Caco-2 (cell line): ENCODE measurements at regions not wholly inside any gene's neighbourhood (a gene's known extent, or its start where the extent isn't known, plus 50 kb on each side); places are given as distances from the start of the nearest gene placed in this dataset.
"Not testable (repeated sequence)": the region's sequence is repeated elsewhere in the genome, so short reads cannot be mapped to it uniquely, and the experiment has no call there.

Experiments
- BruUV-seq: library from RNA; stranded (reverse); fragments of 400-500 nt; replicated peaks from 2 replicates; lab custom pipeline; 2021; lab: Mats Ljungman, UMichigan
- CTCF ChIA-PET: fragments of 300-600 bp; sonication (Branson Sonifier 250); formaldehyde crosslinking; loops from one replicate; lab custom pipeline; 2022; ENCODE audit warnings: antibody characterized with exemption; lab: Charles Lee
- POLR2A ChIA-PET: fragments of 300-600 bp; sonication (Branson Sonifier 250); formaldehyde crosslinking; loops from one replicate; lab custom pipeline; 2022; ENCODE audit warnings: antibody characterized with exemption; lab: Charles Lee
- DNase-seq, 2 experiments: peaks; one replicate each; pipeline versions ENCODE4 v3.0.0 to v3.0.0-alpha.2; 2020 to 2022
- H3K27me3 ChIP-seq: replicated peaks from 2 replicates; pipeline ENCODE4 v1.6.0; 2011; ENCODE audit warnings: low read length; ENCODE audit not compliant: control insufficient read depth, insufficient read depth
- H3K36me3 ChIP-seq: 2 replicates; pipeline ENCODE4 v1.5.1; 2011; ENCODE audit warnings: low read length; ENCODE audit not compliant: control insufficient read depth, insufficient read depth
- H3K4me1 ChIP-seq: fragments of 250-450 bp; sonication (Bioruptor Pico); 2 replicates; pipeline ENCODE4 v1.5.1; 2020; ENCODE audit warnings: mild to moderate bottlenecking
- H3K4me3 ChIP-seq: 2 replicates; pipeline ENCODE4 v1.5.1; 2011; ENCODE audit warnings: low read depth, mild to moderate bottlenecking, control low read depth, low read length
- H3K9me3 ChIP-seq: fragments of 250-450 bp; sonication (Bioruptor Pico); 2 replicates; pipeline ENCODE4 v1.5.1; 2020; ENCODE audit warnings: mild to moderate bottlenecking, moderate library complexity
- H3K27ac Mint-ChIP-seq: one replicate; pipeline ENCODE4 v1.8.0; 2022; ENCODE audit warnings: mixed read lengths; ENCODE audit not compliant: unreplicated experiment
- H3K27me3 Mint-ChIP-seq: one replicate; pipeline ENCODE4 v1.8.0; 2022; ENCODE audit warnings: mixed read lengths; ENCODE audit not compliant: insufficient read depth, unreplicated experiment
- H3K36me3 Mint-ChIP-seq: one replicate; pipeline ENCODE4 v1.8.0; 2022; ENCODE audit warnings: mild to moderate bottlenecking, mixed read lengths; ENCODE audit not compliant: insufficient read depth, unreplicated experiment
- H3K4me1 Mint-ChIP-seq: one replicate; pipeline ENCODE4 v1.8.0; 2022; ENCODE audit warnings: low read depth, mixed read lengths; ENCODE audit not compliant: unreplicated experiment
- H3K4me3 Mint-ChIP-seq: one replicate; pipeline ENCODE4 v1.8.0; 2022; ENCODE audit warnings: mild to moderate bottlenecking, moderate library complexity, mixed read lengths; ENCODE audit not compliant: unreplicated experiment
- H3K9me3 Mint-ChIP-seq: one replicate; pipeline ENCODE4 v1.8.0; 2022; ENCODE audit warnings: mixed read lengths; ENCODE audit not compliant: unreplicated experiment
- CTCF ChIP-seq, 2 experiments: fragments of 200-600 bp in 1 of 2; IDR thresholded peaks; 1 replicate in 1 of 2; 2 replicates in 1 of 2; pipeline versions ENCODE4 v1.5.1 to v1.8.0; 2011 to 2022; ENCODE audit warnings: antibody characterized with exemption in 1 of 2, control low read depth in 1 of 2, inconsistent platforms in 1 of 2, low read depth in 1 of 2, low read length in 1 of 2, mild to moderate bottlenecking in 1 of 2, moderate library complexity in 1 of 2; ENCODE audit not compliant: insufficient read depth in 1 of 2, severe bottlenecking in 1 of 2, unreplicated experiment in 1 of 2
- intact Hi-C: fragments of 100-400 bp; cut with micrococcal nuclease; formaldehyde crosslinking; loops from one replicate; pipeline ENCODE4 v1.10.0; 2022; ENCODE audit not compliant: unreplicated experiment

GRCh38 chr5:37950436-37950835, 110.6 kb upstream of the GDNF start:
- intact Hi-C loops, result no loop called here
- no peaks in the 10 kb centered on the region for H3K4me1 ChIP-seq
- CTCF ChIA-PET, result no interaction called here
- no peaks in the 10 kb centered on the region for H3K9me3 Mint-ChIP-seq
- H3K27me3 Mint-ChIP-seq, result no peaks in the 10 kb centered on the region
- no TSS peak for BruUV-seq
- no peak overlapping the region for H3K27ac Mint-ChIP-seq
- no peak for TF ChIP-seq CTCF (IDR thresholded peaks at IDR 0.05; ENCODE audit: insufficient read depth in 1 of 2, low read depth in 1 of 2, low read length in 1 of 2, severe bottlenecking in 1 of 2, unreplicated experiment in 1 of 2)
- H3K9me3 ChIP-seq, result no peaks in the 10 kb centered on the region; the same call in 1 of the 2 replicates
- H3K36me3 Mint-ChIP-seq, result no peaks in the 10 kb centered on the region
- no peak for DNase-seq
- POLR2A ChIA-PET, result no interaction called here
- H3K36me3 ChIP-seq, result no peaks in the 10 kb centered on the region
- no peaks in the 10 kb centered on the region for H3K27me3 ChIP-seq
- no peak overlapping the region for H3K4me3 ChIP-seq
- no peak overlapping the region for H3K4me3 Mint-ChIP-seq
- H3K4me1 Mint-ChIP-seq, result no peaks in the 10 kb centered on the region

GRCh38 chr5:37945446-37945845, 105.6 kb upstream of the GDNF start:
- POLR2A ChIA-PET, result no interaction called here
- H3K4me3 Mint-ChIP-seq, result no peak overlapping the region

GRCh38 chr5:37943136-37943535, 103.3 kb upstream of the GDNF start:
- DNase-seq, H3K9me3 Mint-ChIP-seq, H3K9me3 ChIP-seq, intact Hi-C loops, POLR2A ChIA-PET, H3K4me1 ChIP-seq, H3K36me3 Mint-ChIP-seq, H3K4me3 ChIP-seq, BruUV-seq, H3K27me3 ChIP-seq, H3K4me1 Mint-ChIP-seq, H3K27me3 Mint-ChIP-seq, H3K36me3 ChIP-seq, H3K27ac Mint-ChIP-seq, H3K4me3 Mint-ChIP-seq: not testable (repeated sequence)
- CTCF ChIA-PET, result interaction anchor here (0.6 kb wide), 1 partner anchor 393 kb away, joined by 4 read pairs; no protein-coding TSS in a partner anchor

More at GRCh38 chr5:37945446-37945845, 105.6 kb upstream of the GDNF start:
- Histone ChIP-seq H3K27me3 (no peaks in the 10 kb centered on the region), H3K9me3 (no peaks in the 10 kb centered on the region; the same call in 1 of the 2 replicates), H3K36me3 (no peaks in the 10 kb centered on the region), H3K4me1 (no peaks in the 10 kb centered on the region), H3K4me3 (no peak overlapping the region)
- no peak for DNase-seq
- BruUV-seq, result no TSS peak
- Mint-ChIP-seq H3K27ac (no peak overlapping the region), H3K36me3 (no peaks in the 10 kb centered on the region), H3K9me3 (no peaks in the 10 kb centered on the region), H3K4me1 (no peaks in the 10 kb centered on the region), H3K27me3 (no peaks in the 10 kb centered on the region)
- intact Hi-C loops, result no loop called here
- no peak for TF ChIP-seq CTCF (IDR thresholded peaks at IDR 0.05; ENCODE audit: insufficient read depth in 1 of 2, low read depth in 1 of 2, low read length in 1 of 2, severe bottlenecking in 1 of 2, unreplicated experiment in 1 of 2)
- CTCF ChIA-PET, result no interaction called here
